Naive B cell (primary cell): ENCODE measurements at regions not wholly inside any gene's neighbourhood (a gene's known extent, or its start where the extent isn't known, plus 50 kb on each side); places are given as distances from the start of the nearest gene placed in this dataset.
A peak's percentile ranks its signal among the peaks of the same experiment; 100 is the strongest.

Experiments
- ATAC-seq, 2 donors: fragments of 150-1000 bp; cut with Tn5 transposase; 2 replicates each; pipeline ENCODE4 v1.10.0; 2021; ENCODE audit warnings: low read depth in 2 of 2, mild to moderate bottlenecking in 2 of 2, moderate library complexity in 2 of 2
- DNase-seq: peaks from one replicate; pipeline ENCODE4 v3.0.0; 2022
- H3K27ac Mint-ChIP-seq, 6 donors: one replicate each; pipeline ENCODE4 v1.8.0; 2020 to 2022; ENCODE audit warnings: mild to moderate bottlenecking in 6 of 6, mixed read lengths in 6 of 6, moderate library complexity in 5 of 6, inconsistent platforms in 2 of 6
- H3K27me3 Mint-ChIP-seq, 3 donors: one replicate each; pipeline ENCODE4 v1.8.0; 2021 to 2022; ENCODE audit warnings: mixed read lengths in 3 of 3, mild to moderate bottlenecking in 1 of 3
- H3K36me3 Mint-ChIP-seq, 2 donors: one replicate each; pipeline ENCODE4 v1.8.0; 2020 to 2022; ENCODE audit warnings: mixed read lengths in 2 of 2, inconsistent platforms in 1 of 2, mild to moderate bottlenecking in 1 of 2
- H3K4me1 Mint-ChIP-seq, 3 donors: one replicate each; pipeline ENCODE4 v1.8.0; 2020 to 2022; ENCODE audit warnings: mixed read lengths in 3 of 3, inconsistent platforms in 1 of 3, mild to moderate bottlenecking in 1 of 3, moderate library complexity in 1 of 3
- H3K4me3 Mint-ChIP-seq, 8 donors: one replicate each; pipeline ENCODE4 v1.8.0; 2020 to 2022; ENCODE audit warnings: mild to moderate bottlenecking in 8 of 8, mixed read lengths in 8 of 8, moderate library complexity in 8 of 8, inconsistent platforms in 2 of 8
- H3K9me3 Mint-ChIP-seq, 7 donors: one replicate each; pipeline ENCODE4 v1.8.0; 2020 to 2022; ENCODE audit warnings: mixed read lengths in 7 of 7, mild to moderate bottlenecking in 5 of 7, inconsistent platforms in 2 of 7, moderate library complexity in 1 of 7

GRCh38 chr19:34305221-34306083 is 51.1 kb downstream of the GARRE1 start:
- ATAC-seq: no peak
- no peak overlapping the region for H3K4me3 Mint-ChIP-seq
- H3K27me3 Mint-ChIP-seq: no peaks in the 10 kb centered on the region
- no peak for DNase-seq
- peaks cover 22 to 45% (median 31%) of the 10 kb centered on the region in 3 donors for H3K4me1 Mint-ChIP-seq
- H3K36me3 Mint-ChIP-seq: peaks cover 0 to 6% of the 10 kb centered on the region in 2 donors
- H3K27ac Mint-ChIP-seq: no peak overlapping the region
- no peaks in the 10 kb centered on the region for H3K9me3 Mint-ChIP-seq

DNA sequence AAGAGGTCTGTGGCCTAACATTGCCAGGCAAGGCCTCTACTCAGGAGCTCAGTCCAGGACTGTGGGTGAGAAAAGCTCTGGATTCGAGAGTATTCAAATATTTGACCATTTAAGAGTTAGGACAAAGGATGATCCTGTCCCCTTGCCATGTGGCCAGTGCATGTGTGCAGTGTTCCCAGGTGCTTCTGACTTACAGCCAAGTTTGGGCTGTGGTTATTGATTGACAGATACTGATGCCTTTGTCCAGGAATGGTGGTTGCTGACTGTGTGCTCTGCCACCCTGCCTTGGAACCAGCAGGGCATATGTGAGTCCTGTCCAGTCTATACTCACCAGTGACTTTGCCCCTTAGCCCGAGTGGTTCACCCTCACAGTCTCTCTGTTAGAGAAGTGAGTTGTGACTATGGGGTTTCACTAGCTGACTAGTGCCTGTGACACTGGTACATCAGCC is 51.9 kb downstream of the GARRE1 start:
- Mint-ChIP-seq H3K36me3 (peaks cover 0 to 6% of the 10 kb centered on the region in 2 donors), H3K27me3 (no peaks in the 10 kb centered on the region), H3K27ac (peak overlapping the region in 4 of 6 donors; percentile 42 to 80 (median 47)), H3K4me1 (peaks cover 30 to 53% (median 39%) of the 10 kb centered on the region in 3 donors), H3K4me3 (no peak overlapping the region), H3K9me3 (no peaks in the 10 kb centered on the region)
- ATAC-seq (no peak), DNase-seq (no peak)

- DNase-seq (no peak), ATAC-seq (no peak)
- Mint-ChIP-seq H3K9me3 (no peaks in the 10 kb centered on the region), H3K27me3 (no peaks in the 10 kb centered on the region), H3K4me3 (no peak overlapping the region), H3K27ac (peak overlapping the region in 2 of 6 donors; percentile 80 to 83), H3K36me3 (peaks cover 0 to 6% of the 10 kb centered on the region in 2 donors), H3K4me1 (peaks cover 34 to 59% (median 45%) of the 10 kb centered on the region in 3 donors)
Observed at GRCh38 chr19:34306824-34307223, 52.5 kb downstream of the GARRE1 start.

GRCh38 chr19:34308381-34309367 is 54.3 kb downstream of the GARRE1 start:
- ATAC-seq (peak in 1 of 2 donors; percentile 59), DNase-seq (peak; percentile 9)
- no peaks in the 10 kb centered on the region for H3K9me3 Mint-ChIP-seq
- H3K27ac Mint-ChIP-seq: peak overlapping the region; percentile 70 to 93 (median 84)
- H3K4me3 Mint-ChIP-seq: peak overlapping the region in 2 of 8 donors; percentile 0 to 33
- H3K27me3 Mint-ChIP-seq: no peaks in the 10 kb centered on the region
- H3K36me3 Mint-ChIP-seq: peaks cover 0 to 6% of the 10 kb centered on the region in 2 donors
- peaks cover 46 to 70% (median 58%) of the 10 kb centered on the region in 3 donors for H3K4me1 Mint-ChIP-seq

GRCh38 chr19:34309368-34310138 is 55.2 kb downstream of the GARRE1 start:
- peak overlapping the region in 4 of 8 donors; percentile 0 to 69 (median 40) for H3K4me3 Mint-ChIP-seq
- no peaks in the 10 kb centered on the region for H3K9me3 Mint-ChIP-seq
- no peaks in the 10 kb centered on the region for H3K27me3 Mint-ChIP-seq
- no peak for ATAC-seq
- H3K4me1 Mint-ChIP-seq: peaks cover 49 to 79% (median 62%) of the 10 kb centered on the region in 3 donors
- H3K27ac Mint-ChIP-seq: peak overlapping the region; percentile 70 to 93 (median 90)
- DNase-seq: no peak
- H3K36me3 Mint-ChIP-seq: peaks cover 0 to 6% of the 10 kb centered on the region in 2 donors

GRCh38 chr19:34310494-34310981 is 54.5 kb upstream of the GPI start:
- no peaks in the 10 kb centered on the region for H3K27me3 Mint-ChIP-seq
- H3K36me3 Mint-ChIP-seq: peaks cover 0 to 6% of the 10 kb centered on the region in 2 donors
- H3K9me3 Mint-ChIP-seq: no peaks in the 10 kb centered on the region
- DNase-seq (peak; percentile 3), ATAC-seq (peak; percentile 43 to 52)
- H3K4me3 Mint-ChIP-seq: peak overlapping the region in 6 of 8 donors; percentile 16 to 86 (median 34)
- peaks cover 57 to 86% (median 72%) of the 10 kb centered on the region in 3 donors for H3K4me1 Mint-ChIP-seq
- H3K27ac Mint-ChIP-seq: peak overlapping the region; percentile 70 to 93 (median 90)

DNA sequence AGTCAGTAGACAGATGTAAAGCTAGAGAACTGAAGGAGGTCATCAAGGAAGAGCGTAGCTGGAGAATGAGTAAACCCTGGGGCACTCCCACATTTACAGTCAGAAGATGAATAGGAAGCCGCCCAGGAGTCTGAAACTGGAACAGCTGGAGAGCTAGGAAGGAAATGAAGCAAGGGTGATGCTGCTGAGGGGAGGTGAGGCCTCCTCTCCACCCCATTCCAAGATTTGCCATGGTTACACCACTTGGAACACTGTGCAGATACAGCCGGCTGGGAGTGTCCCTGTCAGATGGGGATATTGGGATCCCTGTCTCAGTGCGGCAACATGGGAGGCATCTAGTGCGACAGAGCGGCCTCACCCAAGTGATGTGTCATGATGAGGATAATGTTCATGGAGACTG is 51.8 kb upstream of the GPI start:
- peaks cover 74 to 95% (median 85%) of the 10 kb centered on the region in 3 donors for H3K4me1 Mint-ChIP-seq
- peak overlapping the region in 4 of 6 donors; percentile 39 to 64 (median 54) for H3K27ac Mint-ChIP-seq
- H3K36me3 Mint-ChIP-seq: no peaks in the 10 kb centered on the region
- H3K9me3 Mint-ChIP-seq: no peaks in the 10 kb centered on the region
- no peaks in the 10 kb centered on the region for H3K27me3 Mint-ChIP-seq
- DNase-seq (no peak), ATAC-seq (no peak)
- peak overlapping the region in 1 of 8 donors; percentile 54 for H3K4me3 Mint-ChIP-seq

DNA sequence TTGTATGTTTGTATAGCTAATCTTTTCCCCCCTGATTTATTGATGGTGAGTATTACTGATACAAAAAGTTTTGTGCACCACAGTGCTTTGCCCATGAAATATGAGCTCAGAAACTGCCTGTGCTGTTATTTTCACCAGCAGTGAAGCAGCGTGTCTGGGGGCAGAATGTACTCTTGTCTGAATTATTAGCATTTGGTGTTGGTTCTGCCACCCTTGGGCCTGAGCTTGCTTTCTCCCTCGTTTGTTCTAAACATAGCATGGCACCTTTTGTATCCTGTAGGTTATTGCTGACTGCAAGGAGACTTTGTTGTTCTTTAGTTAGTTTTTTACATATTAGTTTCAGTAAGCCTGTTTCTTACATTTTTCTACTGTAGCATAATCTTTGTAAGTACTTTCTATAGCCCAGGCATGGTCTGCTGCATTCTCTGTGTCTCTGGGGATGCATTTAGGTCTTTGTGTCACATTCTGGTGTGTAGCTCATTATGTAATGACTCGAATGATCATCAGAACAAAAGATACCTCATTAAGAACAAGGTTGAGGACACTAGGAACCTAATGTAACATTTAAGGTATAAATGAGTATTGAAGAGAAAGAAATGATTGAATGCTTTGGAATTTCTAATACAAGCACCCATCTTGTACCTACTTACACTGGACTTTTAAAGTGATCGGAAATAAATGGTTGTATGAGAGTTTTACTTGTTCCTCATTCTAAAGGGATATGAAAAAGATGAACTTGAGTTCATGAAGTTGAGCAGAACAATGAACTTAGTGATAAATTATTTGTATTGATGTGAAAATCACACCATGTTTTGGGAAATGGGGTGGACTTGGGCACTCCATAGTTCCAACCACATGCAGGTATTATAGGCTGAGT is 50.3 kb upstream of the GPI start:
- no peaks in the 10 kb centered on the region for H3K36me3 Mint-ChIP-seq
- H3K27ac Mint-ChIP-seq: peak overlapping the region; percentile 82 to 95 (median 89)
- peak; percentile 72 to 73 for ATAC-seq
- peaks cover 68 to 88% (median 84%) of the 10 kb centered on the region in 3 donors for H3K4me1 Mint-ChIP-seq
- H3K4me3 Mint-ChIP-seq: peak overlapping the region; percentile 1 to 85 (median 71)
- H3K9me3 Mint-ChIP-seq: no peaks in the 10 kb centered on the region
- H3K27me3 Mint-ChIP-seq: no peaks in the 10 kb centered on the region
- peak; percentile 32 for DNase-seq
